ENCODE measurements at regions not wholly inside any gene's neighbourhood (a gene's known extent, or its start where the extent isn't known, plus 50 kb on each side); places are given as distances from the start of the nearest gene placed in this dataset.

DNA sequence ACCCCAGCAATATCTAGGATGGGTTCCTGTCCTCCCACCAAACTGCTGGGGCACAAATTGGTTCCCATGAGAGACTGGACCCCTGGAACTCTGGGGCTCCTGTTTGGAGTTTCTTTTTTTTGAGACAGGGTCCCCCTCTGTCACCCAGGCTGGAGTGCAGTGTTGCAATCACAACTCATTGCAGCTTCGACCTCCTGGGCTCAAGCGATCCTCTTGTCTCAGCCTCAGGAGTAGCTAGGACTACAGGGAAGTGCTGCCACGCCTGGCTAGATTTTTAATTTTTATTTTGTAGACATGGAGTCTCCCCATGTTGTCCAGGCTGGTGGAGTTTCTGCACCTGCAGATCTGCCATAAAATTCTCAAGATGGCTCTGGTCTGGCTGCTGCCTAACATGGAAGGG is 56.3 kb upstream of the BRD7 start:
- H3K9ac ChIP-seq (ENCODE audit: low read length), result no peak overlapping the region
- H3K23ac ChIP-seq (ENCODE audit: low read length), result no peak overlapping the region
- WGBS (ENCODE audit: extremely low coverage, insufficient coverage, low lambda C conversion rate), result no CpG with 5 or more reads among the region's 3 CpGs
- no peaks in the 10 kb centered on the region for H3K4me1 ChIP-seq (ENCODE audit: control insufficient read depth, low read depth, low read length)
- H2BK5ac ChIP-seq (ENCODE audit: low read length), result no peak overlapping the region
- no peaks in the 10 kb centered on the region for H3K36me3 ChIP-seq (ENCODE audit: control insufficient read depth, insufficient read depth, low read length)
- no peak overlapping the region for H2BK15ac ChIP-seq (replicated peaks; ENCODE audit: low read depth)
- no peak overlapping the region for H2BK120ac ChIP-seq (ENCODE audit: low read depth, low read length)
- H3K27me3 ChIP-seq (ENCODE audit: insufficient read depth, low read length, poor library complexity), result no peaks in the 10 kb centered on the region
- no peak overlapping the region for H3K56ac ChIP-seq (ENCODE audit: low read length)
- no peak overlapping the region for H2AK5ac ChIP-seq (ENCODE audit: low read length)
- DNase-seq, result no peak
- no peaks in the 10 kb centered on the region for H3K79me1 ChIP-seq (ENCODE audit: low read length)
- H3K4me2 ChIP-seq (ENCODE audit: low read length), result no peak overlapping the region
- H3K18ac ChIP-seq (ENCODE audit: low read length), result no peak overlapping the region
- H3K4ac ChIP-seq (ENCODE audit: low read depth, low read length), result no peak overlapping the region
- no peaks in the 10 kb centered on the region for H3K79me2 ChIP-seq (ENCODE audit: control insufficient read depth, insufficient read depth, low read length)
- H3K4me3 ChIP-seq (ENCODE audit: low read length), result no peak overlapping the region
- no peak overlapping the region for H3K27ac ChIP-seq (ENCODE audit: low read depth, low read length)
- H4K5ac ChIP-seq (ENCODE audit: low read length), result no peak overlapping the region
- no peak overlapping the region for H4K8ac ChIP-seq (ENCODE audit: low read depth, low read length)

DNA sequence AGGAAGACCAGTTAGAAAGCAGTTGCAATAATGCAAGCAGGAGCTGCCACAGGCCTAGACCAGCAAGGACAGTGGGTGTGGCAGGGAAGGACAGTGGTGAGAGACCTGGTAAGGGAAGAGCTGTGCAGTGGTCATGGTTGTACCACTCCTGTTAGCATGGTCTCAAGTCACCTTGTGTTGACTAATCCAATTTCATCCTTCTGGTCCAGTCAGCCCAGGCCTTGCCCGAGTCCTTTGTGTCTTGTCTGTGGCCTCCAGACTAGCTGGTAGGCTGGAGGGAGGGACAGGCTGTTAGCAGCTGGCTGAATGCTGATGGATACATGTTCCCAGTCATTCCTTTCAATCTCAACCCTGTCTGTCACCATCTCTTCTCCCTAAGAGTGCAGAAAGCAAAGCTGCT is 54.1 kb upstream of the BRD7 start:
- H4K5ac ChIP-seq (ENCODE audit: low read length), result no peak overlapping the region
- H2BK120ac ChIP-seq (ENCODE audit: low read depth, low read length), result no peak overlapping the region
- H3K79me1 ChIP-seq (ENCODE audit: low read length), result no peaks in the 10 kb centered on the region
- H3K4ac ChIP-seq (ENCODE audit: low read depth, low read length), result no peak overlapping the region
- no peaks in the 10 kb centered on the region for H3K36me3 ChIP-seq (ENCODE audit: control insufficient read depth, insufficient read depth, low read length)
- no peak overlapping the region for H3K9ac ChIP-seq (ENCODE audit: low read length)
- H3K56ac ChIP-seq (ENCODE audit: low read length), result no peak overlapping the region
- no peak overlapping the region for H2BK5ac ChIP-seq (ENCODE audit: low read length)
- no peak overlapping the region for H2AK5ac ChIP-seq (ENCODE audit: low read length)
- no peak for DNase-seq
- H3K27me3 ChIP-seq (ENCODE audit: insufficient read depth, low read length, poor library complexity), result no peaks in the 10 kb centered on the region
- H3K18ac ChIP-seq (ENCODE audit: low read length), result no peak overlapping the region
- no peak overlapping the region for H3K27ac ChIP-seq (ENCODE audit: low read depth, low read length)
- no peaks in the 10 kb centered on the region for H3K79me2 ChIP-seq (ENCODE audit: control insufficient read depth, insufficient read depth, low read length)
- H2BK15ac ChIP-seq (replicated peaks; ENCODE audit: low read depth), result no peak overlapping the region
- H3K4me1 ChIP-seq (ENCODE audit: control insufficient read depth, low read depth, low read length), result no peaks in the 10 kb centered on the region
- WGBS (ENCODE audit: extremely low coverage, insufficient coverage, low lambda C conversion rate), result no CpG with 5 or more reads among the region's 1 CpG
- H3K4me3 ChIP-seq (ENCODE audit: low read length), result no peak overlapping the region
- H3K4me2 ChIP-seq (ENCODE audit: low read length), result no peak overlapping the region
- no peak overlapping the region for H3K23ac ChIP-seq (ENCODE audit: low read length)
- H4K8ac ChIP-seq (ENCODE audit: low read depth, low read length), result no peak overlapping the region

DNA sequence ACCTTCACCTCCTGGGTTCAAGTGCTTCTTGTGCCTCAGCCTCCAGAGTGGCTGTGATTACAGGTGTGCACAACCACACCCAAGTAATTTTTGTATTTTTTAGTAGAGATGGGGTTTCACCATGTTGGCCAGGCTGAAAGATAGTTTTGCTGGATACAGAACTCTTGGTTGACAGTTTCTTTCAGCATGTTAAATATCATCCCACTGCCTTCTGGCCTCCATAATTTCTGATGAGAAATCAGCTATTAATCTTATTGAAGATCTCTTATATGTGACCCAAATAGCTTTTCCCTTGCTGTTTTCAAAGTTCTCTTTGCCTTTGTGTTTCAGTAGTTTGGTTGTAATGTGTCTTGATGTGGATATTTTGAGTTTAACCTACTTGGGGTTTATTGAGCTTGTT is 50.3 kb upstream of the BRD7 start:
- H3K4me3 ChIP-seq (ENCODE audit: low read length), result no peak overlapping the region
- no peak overlapping the region for H4K5ac ChIP-seq (ENCODE audit: low read length)
- no peak overlapping the region for H2BK15ac ChIP-seq (replicated peaks; ENCODE audit: low read depth)
- H3K18ac ChIP-seq (ENCODE audit: low read length), result no peak overlapping the region
- no peak overlapping the region for H2BK120ac ChIP-seq (ENCODE audit: low read depth, low read length)
- peak; percentile 34 for DNase-seq
- no peaks in the 10 kb centered on the region for H3K79me2 ChIP-seq (ENCODE audit: control insufficient read depth, insufficient read depth, low read length)
- no peak overlapping the region for H3K4me2 ChIP-seq (ENCODE audit: low read length)
- no peak overlapping the region for H2AK5ac ChIP-seq (ENCODE audit: low read length)
- H3K79me1 ChIP-seq (ENCODE audit: low read length), result no peaks in the 10 kb centered on the region
- no peak overlapping the region for H3K9ac ChIP-seq (ENCODE audit: low read length)
- no peak overlapping the region for H3K27ac ChIP-seq (ENCODE audit: low read depth, low read length)
- no peak overlapping the region for H4K8ac ChIP-seq (ENCODE audit: low read depth, low read length)
- no peak overlapping the region for H3K23ac ChIP-seq (ENCODE audit: low read length)
- no peaks in the 10 kb centered on the region for H3K4me1 ChIP-seq (ENCODE audit: control insufficient read depth, low read depth, low read length)
- no peaks in the 10 kb centered on the region for H3K36me3 ChIP-seq (ENCODE audit: control insufficient read depth, insufficient read depth, low read length)
- H3K27me3 ChIP-seq (ENCODE audit: insufficient read depth, low read length, poor library complexity), result no peaks in the 10 kb centered on the region
- no peak overlapping the region for H3K4ac ChIP-seq (ENCODE audit: low read depth, low read length)
- H2BK5ac ChIP-seq (ENCODE audit: low read length), result no peak overlapping the region
- no peak overlapping the region for H3K56ac ChIP-seq (ENCODE audit: low read length)

Measured in mesendoderm (in vitro differentiated cells).